HepG2 (cell line): ENCODE measurements at regions not wholly inside any gene's neighbourhood (a gene's known extent, or its start where the extent isn't known, plus 50 kb on each side); places are given as distances from the start of the nearest gene placed in this dataset.

ENCODE experiments used
- ATAC-seq: fragments of 200-7000 bp; cut with Tn5 transposase; 3 replicates; pipeline ENCODE4 v1.9.1; 2020; ENCODE audit warnings: mild to moderate bottlenecking, moderate library complexity
- BruUV-seq: library from RNA; stranded (reverse); fragments of 400-500 nt; replicated peaks from 2 replicates; lab custom pipeline; 2021; lab: Mats Ljungman, UMichigan
- CTCF ChIA-PET: fragments of 300-600 bp; formaldehyde crosslinking; extraction: SDS; loops from one replicate; lab custom pipeline; 2021; ENCODE audit warnings: low total read pairs, inconsistent platforms, low intra/inter-chr PET ratio; lab: Yijun Ruan, JAX
- POLR2A ChIA-PET: fragments of 350-600 bp; sonication (Branson Sonifier 250); formaldehyde crosslinking; loops from one replicate; lab custom pipeline; 2020; ENCODE audit warnings: antibody characterized with exemption, inconsistent platforms; lab: Yijun Ruan, JAX
- DNase-seq: peaks from one replicate; pipeline ENCODE4 v3.0.0-alpha.2; 2015; ENCODE audit warnings: low spot score
- FAIRE-seq: peaks from 3 replicates; lab custom pipeline; 2011; peaks lifted over from hg19 to GRCh38; lab: Jason Lieb, UNC
- H2AFZ ChIP-seq: one replicate; pipeline ENCODE4 v1.6.1; 2011; ENCODE audit warnings: low read length, inconsistent platforms
- H3K27ac ChIP-seq: fragments of 300-600 bp; 3 replicates; pipeline ENCODE4 v1.8.0; 2011; ENCODE audit warnings: mixed run types, mild to moderate bottlenecking, mixed read lengths, low read length, inconsistent platforms; ENCODE audit not compliant: insufficient read depth; ENCODE audit errors: extremely low read length
- H3K27me3 ChIP-seq, 2 experiments: fragments of 200-600 bp in 1 of 2; 2 replicates in 1 of 2; 3 replicates in 1 of 2; pipeline versions ENCODE4 v1.6.0 to v1.8.0; 2011; ENCODE audit warnings: low read length in 2 of 2, mild to moderate bottlenecking in 2 of 2, moderate library complexity in 2 of 2, inconsistent platforms in 1 of 2; ENCODE audit not compliant: insufficient read depth in 2 of 2, control insufficient read depth in 1 of 2
- H3K36me3 ChIP-seq, 2 experiments: fragments of 200-600 bp in 1 of 2; replicated peaks in 1 of 2; 2 replicates in 1 of 2; 3 replicates in 1 of 2; pipeline versions ENCODE4 v1.5.1 to v1.8.0; 2011; ENCODE audit warnings: low read length in 2 of 2, inconsistent platforms in 1 of 2; ENCODE audit not compliant: insufficient read depth in 2 of 2, control insufficient read depth in 1 of 2
- H3K4me1 ChIP-seq: 2 replicates; pipeline ENCODE4 v1.5.1; 2012; ENCODE audit warnings: low read length, inconsistent platforms; ENCODE audit not compliant: insufficient read depth
- H3K4me2 ChIP-seq: 2 replicates; pipeline ENCODE4 v1.6.0; 2011; ENCODE audit warnings: low read depth, low read length, inconsistent platforms
- H3K4me3 ChIP-seq, 3 experiments: fragments of 200-600 bp in 1 of 3; sonication (generic), shearing (Covaris generic) in 1 of 3; replicated peaks in 1 of 3; 2 replicates each; pipeline ENCODE4 v1.5.1; 2011 to 2016; ENCODE audit warnings: low read length in 3 of 3, inconsistent platforms in 2 of 3, low read depth in 2 of 3, mild to moderate bottlenecking in 2 of 3, control low read depth in 1 of 3, mixed read lengths in 1 of 3; ENCODE audit not compliant: insufficient read depth in 1 of 3
- H3K79me2 ChIP-seq: one replicate; pipeline ENCODE4 v1.6.1; 2011; ENCODE audit warnings: low read length, inconsistent platforms; ENCODE audit not compliant: insufficient read depth
- H3K9ac ChIP-seq: 2 replicates; pipeline ENCODE4 v1.6.0; 2011; ENCODE audit warnings: mild to moderate bottlenecking, low read depth, low read length, inconsistent platforms; ENCODE audit not compliant: insufficient read depth
- H3K9me3 ChIP-seq: 2 replicates; pipeline ENCODE4 v1.5.1; 2012; ENCODE audit warnings: mild to moderate bottlenecking, low read length
- H4K20me1 ChIP-seq: 2 replicates; pipeline ENCODE4 v1.6.0; 2011; ENCODE audit warnings: inconsistent platforms, mild to moderate bottlenecking, low read length, moderate library complexity; ENCODE audit not compliant: insufficient read depth
- HMGA1 ChIP-seq: sonication (generic); formaldehyde crosslinking; conservative IDR thresholded peaks from 2 replicates; pipeline ENCODE4 v1.4.0; 2020; ENCODE audit warnings: missing genetic modification reagents
- KDM4B ChIP-seq: sonication (generic); formaldehyde crosslinking; IDR thresholded peaks from 2 replicates; pipeline ENCODE4 v1.4.0; 2020; ENCODE audit warnings: missing genetic modification reagents
- MAFK ChIP-seq, 2 experiments: IDR thresholded peaks in 1 of 2; conservative IDR thresholded peaks in 1 of 2; 2 replicates each; pipeline ENCODE4 v1.6.1; 2011; ENCODE audit warnings: improper control_type of control experiment in 2 of 2, low read length in 2 of 2
- PLRG1 ChIP-seq: fragments of 450-650 bp; conservative IDR thresholded peaks from 2 replicates; pipeline ENCODE4 v1.6.1; 2016
- ZNF749 ChIP-seq: sonication (generic); formaldehyde crosslinking; IDR thresholded peaks from 2 replicates; pipeline ENCODE4 v1.8.0; 2022; ENCODE audit warnings: mild to moderate bottlenecking, missing genetic modification reagents, moderate library complexity, borderline replicate concordance
- ZNF879 ChIP-seq: sonication (generic); formaldehyde crosslinking; IDR thresholded peaks from 2 replicates; pipeline ENCODE4 v1.8.1; 2023; ENCODE audit warnings: missing genetic modification reagents
- WGBS: methylation state at CpG from one replicate; pipeline ENCODE4 v1.1.6; 2017; ENCODE audit warnings: low lambda C conversion rate; 5-methylcytosine and 5-hydroxymethylcytosine counted together
- in situ Hi-C: cut with HindIII; loops from 2 replicates; pipeline ENCODE4 v1.10.0; 2017; ENCODE audit warnings: low pct_unique_long_range_greater_than_20kb; ENCODE audit not compliant: extremely low pct_ligation_motif_present
- intact Hi-C: fragments of 100-400 bp; cut with micrococcal nuclease; formaldehyde crosslinking; loops from one replicate; pipeline ENCODE4 v1.10.0; 2022; ENCODE audit not compliant: unreplicated experiment

GRCh38 chr16:35314298-35314697, 1854.9 kb downstream of the TP53TG3F start:
- ChIA-PET CTCF (no interaction called here), POLR2A (no interaction called here)
- intact Hi-C loops (no loop called here), in situ Hi-C loops (no loop called here)
- H3K9me3 ChIP-seq: peaks cover 94% of the 10 kb centered on the region
- no peak overlapping the region for H2AFZ ChIP-seq
- H3K27me3 ChIP-seq: no peaks in the 10 kb centered on the region
- H4K20me1 ChIP-seq: no peaks in the 10 kb centered on the region
- no peak overlapping the region for H3K4me2 ChIP-seq
- H3K4me3 ChIP-seq: no peak overlapping the region
- ATAC-seq (no peak), DNase-seq (no peak)
- H3K27ac ChIP-seq: no peak overlapping the region
- H3K4me1 ChIP-seq: no peaks in the 10 kb centered on the region
- no peaks in the 10 kb centered on the region for H3K79me2 ChIP-seq
- no peaks in the 10 kb centered on the region for H3K36me3 ChIP-seq
- 0% methylated on average over 3 of the region's 3 CpGs for WGBS
- BruUV-seq: no TSS peak
- TF ChIP-seq ZNF879: no peak
- TF ChIP-seq HMGA1 (CRISPR knock-in tag): no peak
- no peak for TF ChIP-seq MAFK (conservative IDR thresholded peaks at IDR 0.05 in 1 of 2, IDR thresholded peaks at IDR 0.05 in 1 of 2; ENCODE audit: low read length in 2 of 2)
- TF ChIP-seq PLRG1: no peak
- TF ChIP-seq, all 625 proteins: peak for 0
- no peak for FAIRE-seq
- H3K9ac ChIP-seq: no peak overlapping the region

- no peaks in the 10 kb centered on the region for H3K4me1 ChIP-seq
- TF ChIP-seq KDM4B (CRISPR knock-in tag) (no peak), ZNF749 (no peak)
- peaks cover 86% of the 10 kb centered on the region for H3K9me3 ChIP-seq
- H3K4me2 ChIP-seq: no peak overlapping the region
- FAIRE-seq: no peak
- no peak overlapping the region for H3K4me3 ChIP-seq
- in situ Hi-C loops (no loop called here), intact Hi-C loops (no loop called here)
- no peak overlapping the region for H3K27ac ChIP-seq
- no peaks in the 10 kb centered on the region for H3K79me2 ChIP-seq
- H3K27me3 ChIP-seq: no peaks in the 10 kb centered on the region
- no TSS peak for BruUV-seq
- H3K9ac ChIP-seq: no peak overlapping the region
- ChIA-PET CTCF (no interaction called here), POLR2A (no interaction called here)
- DNase-seq: no peak
- no peaks in the 10 kb centered on the region for H4K20me1 ChIP-seq
- WGBS: 13% methylated on average over 2 of the region's 2 CpGs
- no peak overlapping the region for H2AFZ ChIP-seq
- no peaks in the 10 kb centered on the region for H3K36me3 ChIP-seq
- ATAC-seq: no peak
These were observed 1860.3 kb downstream of the TP53TG3F start for GRCh38 chr16:35319536-35320192.
